SK-N-SH (cell line): ENCODE measurements at regions not wholly inside any gene's neighbourhood (a gene's known extent, or its start where the extent isn't known, plus 50 kb on each side); places are given as distances from the start of the nearest gene placed in this dataset.

Experiments used
- CTCF ChIA-PET: fragments of 300-600, 350-600 bp; formaldehyde crosslinking; extraction: SDS; loops from one replicate; lab custom pipeline; 2021; lab: Yijun Ruan, JAX
- POLR2A ChIA-PET: fragments of 350-600 bp; sonication (Branson Sonifier 250); formaldehyde crosslinking; extraction: SDS; loops from one replicate; lab custom pipeline; 2020; ENCODE audit warnings: antibody characterized with exemption, inconsistent platforms; lab: Yijun Ruan, JAX
- DNase-seq: peaks from one replicate; pipeline ENCODE4 v3.0.0; 2012
- H2AFZ ChIP-seq: fragments of 200-600 bp; sonication (generic); 2 replicates; pipeline ENCODE4 v1.8.1; 2016; ENCODE audit warnings: antibody characterized with exemption, mild to moderate bottlenecking, low read depth
- H3F3A ChIP-seq: fragments of 200-600 bp; sonication (generic); replicated peaks from 2 replicates; pipeline ENCODE3; 2016; ENCODE audit warnings: antibody characterized with exemption, mild to moderate bottlenecking; ENCODE audit not compliant: insufficient read depth
- H3K27ac ChIP-seq, 2 experiments: fragments of 200-500 bp in 1 of 2; fragments of 200-600 bp in 1 of 2; sonication (Bioruptor generic) in 1 of 2; sonication (generic), shearing (Covaris generic) in 1 of 2; 2 replicates each; pipeline versions ENCODE4 v1.5.1 to v1.6.1; 2014 to 2016; ENCODE audit warnings: low read depth in 2 of 2, inconsistent platforms in 1 of 2, low read length in 1 of 2, mild to moderate bottlenecking in 1 of 2, mixed read lengths in 1 of 2
- H3K27me3 ChIP-seq: fragments of 200-600 bp; sonication (generic), shearing (Covaris generic); 2 replicates; pipeline ENCODE4 v1.6.1; 2016; ENCODE audit warnings: mixed run types; ENCODE audit not compliant: insufficient read depth
- H3K36me3 ChIP-seq, 2 experiments: fragments of 200-500 bp in 1 of 2; fragments of 200-600 bp in 1 of 2; sonication (Bioruptor generic) in 1 of 2; sonication (generic) in 1 of 2; replicated peaks in 1 of 2; 2 replicates each; pipeline versions ENCODE3 to v1.5.1; 2014 to 2016; ENCODE audit warnings: low read length in 1 of 2, mild to moderate bottlenecking in 1 of 2; ENCODE audit not compliant: insufficient read depth in 2 of 2, control insufficient read depth in 1 of 2
- H3K4me1 ChIP-seq, 2 experiments: fragments of 200-500 bp in 1 of 2; fragments of 200-600 bp in 1 of 2; sonication (Bioruptor generic) in 1 of 2; sonication (generic), shearing (Covaris generic) in 1 of 2; 2 replicates each; pipeline versions ENCODE4 v1.5.1 to v1.6.1; 2014 to 2016; ENCODE audit warnings: low read depth in 1 of 2, low read length in 1 of 2, mixed run types in 1 of 2; ENCODE audit not compliant: insufficient read depth in 2 of 2, control insufficient read depth in 1 of 2
- H3K4me2 ChIP-seq: fragments of 200-600 bp; sonication (generic), shearing (Covaris generic); 2 replicates; pipeline ENCODE4 v1.6.1; 2017; ENCODE audit warnings: mixed run types
- H3K4me3 ChIP-seq, 2 experiments: fragments of 200-500 bp in 1 of 2; fragments of 200-600 bp in 1 of 2; sonication (Bioruptor generic) in 1 of 2; sonication (generic), shearing (Covaris generic) in 1 of 2; 2 replicates each; pipeline versions ENCODE4 v1.5.1 to v1.8.1; 2014 to 2016; ENCODE audit warnings: low read depth in 2 of 2, inconsistent platforms in 1 of 2, low read length in 1 of 2, mild to moderate bottlenecking in 1 of 2, mixed read lengths in 1 of 2, moderate library complexity in 1 of 2
- H3K79me2 ChIP-seq: fragments of 200-600 bp; sonication (generic); 2 replicates; pipeline ENCODE4 v1.8.1; 2017; ENCODE audit warnings: mild to moderate bottlenecking; ENCODE audit not compliant: insufficient read depth
- H3K9ac ChIP-seq: fragments of 200-600 bp; sonication (generic); 2 replicates; pipeline ENCODE4 v1.6.1; 2017; ENCODE audit warnings: mixed run types
- H3K9me2 ChIP-seq: fragments of 200-600 bp; sonication (generic); 2 replicates; pipeline ENCODE4 v1.6.1; 2017; ENCODE audit warnings: mixed run types
- H3K9me3 ChIP-seq: fragments of 200-600 bp; sonication (generic); 2 replicates; pipeline ENCODE4 v1.6.1; 2017; ENCODE audit warnings: mixed run types, mild to moderate bottlenecking, moderate library complexity
- H4K20me1 ChIP-seq: fragments of 200-600 bp; sonication (generic); 2 replicates; pipeline ENCODE4 v1.6.1; 2017; ENCODE audit warnings: mild to moderate bottlenecking, mixed run types; ENCODE audit not compliant: insufficient read depth
- EP300 ChIP-seq, 2 experiments: IDR thresholded peaks; 2 replicates each; pipeline versions ENCODE4 v1.4.0 to v1.6.1; 2012; ENCODE audit warnings: borderline replicate concordance in 1 of 2, low read depth in 1 of 2, low read length in 1 of 2
- EZH2phosphoT487 ChIP-seq: fragments of 200-600 bp; sonication (generic); IDR thresholded peaks from 2 replicates; pipeline ENCODE4 v1.6.1; 2017; ENCODE audit warnings: low read depth, mixed run types, mild to moderate bottlenecking, antibody characterized with exemption, moderate library complexity, borderline replicate concordance
- FOXJ3 ChIP-seq: sonication (generic); formaldehyde crosslinking; IDR thresholded peaks from 2 replicates; pipeline ENCODE4 v1.5.1; 2020; ENCODE audit warnings: mild to moderate bottlenecking, missing genetic modification reagents
- FOXM1 ChIP-seq: IDR thresholded peaks from 2 replicates; pipeline ENCODE4 v1.4.0; 2012; ENCODE audit warnings: low read depth, mild to moderate bottlenecking
- GABPA ChIP-seq: IDR thresholded peaks from 2 replicates; pipeline ENCODE4 v1.4.0; 2012; ENCODE audit warnings: low read depth, mild to moderate bottlenecking
- IRF3 ChIP-seq: fragments of 150-350 bp; IDR thresholded peaks from 2 replicates; pipeline ENCODE4 v1.6.1; 2016; ENCODE audit warnings: mild to moderate bottlenecking, low read depth, low read length
- JUND ChIP-seq: IDR thresholded peaks from 2 replicates; pipeline ENCODE4 v1.4.0; 2012
- MAX ChIP-seq: IDR thresholded peaks from 2 replicates; pipeline ENCODE4 v1.4.0; 2012; ENCODE audit warnings: low read depth
- NFIC ChIP-seq: IDR thresholded peaks from 2 replicates; pipeline ENCODE4 v1.4.0; 2012; ENCODE audit warnings: borderline replicate concordance
- POLR2AphosphoS5 ChIP-seq: IDR thresholded peaks from 2 replicates; pipeline ENCODE4 v1.6.1; 2012; ENCODE audit warnings: low read depth, low read length
- RCOR1 ChIP-seq: fragments of 150-350 bp; IDR thresholded peaks from 2 replicates; pipeline ENCODE4 v1.6.1; 2017; ENCODE audit warnings: antibody characterized with exemption, low read length
- RXRA ChIP-seq: IDR thresholded peaks from 2 replicates; pipeline ENCODE4 v1.4.0; 2012; ENCODE audit warnings: low read depth, mild to moderate bottlenecking, borderline replicate concordance
- SMC3 ChIP-seq: IDR thresholded peaks from 2 replicates; pipeline ENCODE4 v1.6.1; 2012; ENCODE audit warnings: low read depth, low read length, improper control_type of control experiment
- TCF12 ChIP-seq: IDR thresholded peaks from 2 replicates; pipeline ENCODE4 v1.4.0; 2012
- USF1 ChIP-seq: IDR thresholded peaks from 2 replicates; pipeline ENCODE4 v1.4.0; 2012; ENCODE audit warnings: low read depth, borderline replicate concordance
- YY1 ChIP-seq: IDR thresholded peaks from 2 replicates; pipeline ENCODE4 v1.4.0; 2012; ENCODE audit warnings: low read depth, mild to moderate bottlenecking
- WGBS: methylation state at CpG from one replicate; pipeline ENCODE4 v1.1.6; 2017; ENCODE audit warnings: low lambda C conversion rate; 5-methylcytosine and 5-hydroxymethylcytosine counted together
- TF ChIP-seq, protein P1 (sequence below): fragments of 150-350 bp; IDR thresholded peaks from 2 replicates; pipeline ENCODE4 v1.6.1; 2017; ENCODE audit warnings: antibody characterized with exemption, low read length, low read depth, borderline replicate concordance
- TF ChIP-seq, protein P2 (sequence below): fragments of 200-600 bp; sonication (generic); IDR thresholded peaks from 2 replicates; pipeline ENCODE4 v1.6.1; 2017; ENCODE audit warnings: antibody characterized with exemption, mild to moderate bottlenecking, moderate library complexity

- Histone ChIP-seq H3K27ac (no peak overlapping the region), H3K9me3 (no peaks in the 10 kb centered on the region), H3K4me2 (no peak overlapping the region), H3K9me2 (no peaks in the 10 kb centered on the region), H3K36me3 (no peaks in the 10 kb centered on the region), H3K4me3 (no peak overlapping the region), H2AFZ (no peak overlapping the region), H3K27me3 (no peaks in the 10 kb centered on the region), H3K4me1 (no peaks in the 10 kb centered on the region), H3F3A (no peaks in the 10 kb centered on the region), H4K20me1 (no peaks in the 10 kb centered on the region), H3K79me2 (no peaks in the 10 kb centered on the region), H3K9ac (no peak overlapping the region)
- WGBS, result 22% methylated on average over 2 of the region's 2 CpGs
- TF ChIP-seq RCOR1, result no peak
- TF ChIP-seq MAX, result no peak
- no peak for TF ChIP-seq GABPA
- TF ChIP-seq FOXM1, result no peak
- TF ChIP-seq NFIC, result no peak
- no peak for TF ChIP-seq FOXJ3 (CRISPR knock-in tag)
- no peak for TF ChIP-seq SMC3
- no peak for TF ChIP-seq USF1
- TF ChIP-seq, protein P1, sequence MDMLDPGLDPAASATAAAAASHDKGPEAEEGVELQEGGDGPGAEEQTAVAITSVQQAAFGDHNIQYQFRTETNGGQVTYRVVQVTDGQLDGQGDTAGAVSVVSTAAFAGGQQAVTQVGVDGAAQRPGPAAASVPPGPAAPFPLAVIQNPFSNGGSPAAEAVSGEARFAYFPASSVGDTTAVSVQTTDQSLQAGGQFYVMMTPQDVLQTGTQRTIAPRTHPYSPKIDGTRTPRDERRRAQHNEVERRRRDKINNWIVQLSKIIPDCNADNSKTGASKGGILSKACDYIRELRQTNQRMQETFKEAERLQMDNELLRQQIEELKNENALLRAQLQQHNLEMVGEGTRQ, result no peak
- no peak for TF ChIP-seq TCF12
- no peak for TF ChIP-seq EP300 (IDR thresholded peaks at IDR 0.05; ENCODE audit: borderline replicate concordance in 1 of 2, low read depth in 1 of 2, low read length in 1 of 2)
- no peak for TF ChIP-seq EZH2phosphoT487
- TF ChIP-seq IRF3, result no peak
- ChIA-PET CTCF (interaction anchor here (2.0 kb wide), 1 partner anchor 75 kb away, joined by 5 read pairs; no protein-coding TSS in a partner anchor), POLR2A (no interaction called here)
- no peak for DNase-seq
Measured at GRCh38 chr17:33854596-33854995, 400.5 kb upstream of the CCL2 start.

DNA sequence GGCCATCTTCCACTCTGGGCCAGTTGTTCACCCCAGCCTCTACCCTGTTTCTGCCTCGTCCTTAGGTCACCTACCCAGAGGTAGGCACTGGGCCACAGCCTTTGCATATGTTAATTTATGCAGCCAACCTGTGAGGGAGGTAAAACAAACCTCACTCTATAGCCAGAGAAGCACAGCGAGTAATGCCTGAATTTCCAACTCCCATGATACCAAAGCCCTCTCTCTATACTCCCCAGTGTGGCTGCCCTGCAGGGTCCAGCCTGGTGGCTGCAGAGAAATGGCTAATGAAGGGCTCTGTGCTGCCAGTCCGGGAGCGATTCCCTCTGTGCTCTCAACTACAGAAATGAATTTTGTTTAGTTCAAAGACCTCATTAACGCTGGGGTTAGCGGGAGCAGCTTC is 397.0 kb upstream of the CCL2 start:
- H3K9me2 ChIP-seq, result no peaks in the 10 kb centered on the region
- CTCF ChIA-PET, result interaction anchor here (1.0 to 1.1 kb wide), 3 partner anchors 15 to 70 kb away, joined by 3 read pairs; no protein-coding TSS in a partner anchor
- TF ChIP-seq YY1 (no peak), JUND (no peak), RXRA (no peak), MAX (no peak), POLR2AphosphoS5 (no peak)
- TF ChIP-seq, protein P1, result no peak
- TF ChIP-seq, protein P2, sequence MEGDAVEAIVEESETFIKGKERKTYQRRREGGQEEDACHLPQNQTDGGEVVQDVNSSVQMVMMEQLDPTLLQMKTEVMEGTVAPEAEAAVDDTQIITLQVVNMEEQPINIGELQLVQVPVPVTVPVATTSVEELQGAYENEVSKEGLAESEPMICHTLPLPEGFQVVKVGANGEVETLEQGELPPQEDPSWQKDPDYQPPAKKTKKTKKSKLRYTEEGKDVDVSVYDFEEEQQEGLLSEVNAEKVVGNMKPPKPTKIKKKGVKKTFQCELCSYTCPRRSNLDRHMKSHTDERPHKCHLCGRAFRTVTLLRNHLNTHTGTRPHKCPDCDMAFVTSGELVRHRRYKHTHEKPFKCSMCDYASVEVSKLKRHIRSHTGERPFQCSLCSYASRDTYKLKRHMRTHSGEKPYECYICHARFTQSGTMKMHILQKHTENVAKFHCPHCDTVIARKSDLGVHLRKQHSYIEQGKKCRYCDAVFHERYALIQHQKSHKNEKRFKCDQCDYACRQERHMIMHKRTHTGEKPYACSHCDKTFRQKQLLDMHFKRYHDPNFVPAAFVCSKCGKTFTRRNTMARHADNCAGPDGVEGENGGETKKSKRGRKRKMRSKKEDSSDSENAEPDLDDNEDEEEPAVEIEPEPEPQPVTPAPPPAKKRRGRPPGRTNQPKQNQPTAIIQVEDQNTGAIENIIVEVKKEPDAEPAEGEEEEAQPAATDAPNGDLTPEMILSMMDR, result no peak

More for the DNA sequence above, 397.0 kb upstream of the CCL2 start:
- Histone ChIP-seq H3K4me1 (peaks cover 0 to 3% of the 10 kb centered on the region in 2 experiments; a peak in 1 of 4 replicates), H3K4me3 (no peak overlapping the region), H3K9me3 (no peaks in the 10 kb centered on the region), H3K27me3 (no peaks in the 10 kb centered on the region), H3K4me2 (no peak overlapping the region), H3K36me3 (no peaks in the 10 kb centered on the region), H3K9ac (no peak overlapping the region), H4K20me1 (no peaks in the 10 kb centered on the region), H3K79me2 (no peaks in the 10 kb centered on the region), H3K27ac (no peak overlapping the region), H2AFZ (no peak overlapping the region), H3F3A (no peaks in the 10 kb centered on the region)
- no peak for DNase-seq
- POLR2A ChIA-PET, result no interaction called here
- WGBS, result 28% methylated on average over 4 of the region's 6 CpGs
